RWPE2 (cell line): ENCODE measurements at regions not wholly inside any gene's neighbourhood (a gene's known extent, or its start where the extent isn't known, plus 50 kb on each side); places are given as distances from the start of the nearest gene placed in this dataset.

Experiments used
- ATAC-seq: fragments of 200-7000 bp; cut with Tn5 transposase; 3 replicates; pipeline ENCODE4 v1.9.1; 2021; ENCODE audit warnings: low read depth
- DNase-seq: peaks from one replicate; pipeline ENCODE4 v3.0.0-alpha.2; 2020; ENCODE audit warnings: low spot score
- H3K27ac ChIP-seq: fragments of 450-650 bp; 2 replicates; pipeline ENCODE4 v1.5.1; 2017; ENCODE audit warnings: mild to moderate bottlenecking; ENCODE audit not compliant: poor library complexity, severe bottlenecking
- H3K27me3 ChIP-seq: fragments of 250-450 bp; sonication (Bioruptor Pico); 2 replicates; pipeline ENCODE4 v1.5.1; 2021; ENCODE audit warnings: mild to moderate bottlenecking, moderate library complexity; ENCODE audit not compliant: insufficient read depth, poor library complexity, severe bottlenecking
- H3K36me3 ChIP-seq: fragments of 250-450 bp; sonication (Bioruptor Pico); 2 replicates; pipeline ENCODE4 v1.5.1; 2020; ENCODE audit warnings: low read depth, mild to moderate bottlenecking, moderate library complexity
- H3K4me1 ChIP-seq: fragments of 250-450 bp; sonication (Bioruptor Pico); 2 replicates; pipeline ENCODE4 v1.5.1; 2021; ENCODE audit warnings: mild to moderate bottlenecking, moderate library complexity; ENCODE audit not compliant: insufficient read depth, poor library complexity, severe bottlenecking
- H3K4me3 ChIP-seq: fragments of 250-450 bp; sonication (Bioruptor Pico); 2 replicates; pipeline ENCODE4 v1.5.1; 2021; ENCODE audit warnings: mild to moderate bottlenecking, moderate library complexity; ENCODE audit not compliant: severe bottlenecking
- H3K9me3 ChIP-seq: fragments of 250-450 bp; sonication (Bioruptor Pico); 2 replicates; pipeline ENCODE4 v1.5.1; 2021; ENCODE audit warnings: mild to moderate bottlenecking, moderate library complexity; ENCODE audit not compliant: severe bottlenecking
- TF ChIP-seq, protein P1 (sequence below): fragments of 450-650 bp; IDR thresholded peaks from one replicate; pipeline ENCODE4 v1.5.1; 2017; ENCODE audit warnings: mild to moderate bottlenecking, moderate library complexity; ENCODE audit not compliant: poor library complexity, severe bottlenecking

DNA sequence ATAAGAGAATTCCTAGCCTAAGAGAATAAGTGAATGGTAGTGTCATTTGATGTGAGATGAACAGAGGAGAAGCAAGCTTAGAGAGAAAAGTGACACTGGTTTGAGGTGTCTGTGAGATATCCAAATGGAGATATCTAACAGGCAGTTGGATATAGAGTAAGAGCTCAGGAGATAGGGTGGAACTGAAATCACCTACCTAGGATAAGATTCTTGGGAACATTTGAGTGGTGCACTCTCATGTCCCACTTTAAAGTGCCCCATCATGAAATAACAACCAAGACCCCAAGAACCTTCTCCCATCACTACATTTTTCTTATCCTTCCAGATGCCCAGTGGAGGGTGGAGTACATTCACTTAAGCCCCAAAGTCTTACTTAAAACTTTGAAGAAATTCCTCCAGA lies 109.0 kb upstream of the MAFB start:
- Histone ChIP-seq H3K9me3 (no peaks in the 10 kb centered on the region), H3K4me3 (no peak overlapping the region), H3K27ac (no peak overlapping the region), H3K27me3 (peaks cover 30% of the 10 kb centered on the region), H3K36me3 (no peaks in the 10 kb centered on the region), H3K4me1 (no peaks in the 10 kb centered on the region)
- peak; percentile 9 for DNase-seq
- no peak for ATAC-seq
- TF ChIP-seq, protein P1, sequence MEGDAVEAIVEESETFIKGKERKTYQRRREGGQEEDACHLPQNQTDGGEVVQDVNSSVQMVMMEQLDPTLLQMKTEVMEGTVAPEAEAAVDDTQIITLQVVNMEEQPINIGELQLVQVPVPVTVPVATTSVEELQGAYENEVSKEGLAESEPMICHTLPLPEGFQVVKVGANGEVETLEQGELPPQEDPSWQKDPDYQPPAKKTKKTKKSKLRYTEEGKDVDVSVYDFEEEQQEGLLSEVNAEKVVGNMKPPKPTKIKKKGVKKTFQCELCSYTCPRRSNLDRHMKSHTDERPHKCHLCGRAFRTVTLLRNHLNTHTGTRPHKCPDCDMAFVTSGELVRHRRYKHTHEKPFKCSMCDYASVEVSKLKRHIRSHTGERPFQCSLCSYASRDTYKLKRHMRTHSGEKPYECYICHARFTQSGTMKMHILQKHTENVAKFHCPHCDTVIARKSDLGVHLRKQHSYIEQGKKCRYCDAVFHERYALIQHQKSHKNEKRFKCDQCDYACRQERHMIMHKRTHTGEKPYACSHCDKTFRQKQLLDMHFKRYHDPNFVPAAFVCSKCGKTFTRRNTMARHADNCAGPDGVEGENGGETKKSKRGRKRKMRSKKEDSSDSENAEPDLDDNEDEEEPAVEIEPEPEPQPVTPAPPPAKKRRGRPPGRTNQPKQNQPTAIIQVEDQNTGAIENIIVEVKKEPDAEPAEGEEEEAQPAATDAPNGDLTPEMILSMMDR: no peak

DNA sequence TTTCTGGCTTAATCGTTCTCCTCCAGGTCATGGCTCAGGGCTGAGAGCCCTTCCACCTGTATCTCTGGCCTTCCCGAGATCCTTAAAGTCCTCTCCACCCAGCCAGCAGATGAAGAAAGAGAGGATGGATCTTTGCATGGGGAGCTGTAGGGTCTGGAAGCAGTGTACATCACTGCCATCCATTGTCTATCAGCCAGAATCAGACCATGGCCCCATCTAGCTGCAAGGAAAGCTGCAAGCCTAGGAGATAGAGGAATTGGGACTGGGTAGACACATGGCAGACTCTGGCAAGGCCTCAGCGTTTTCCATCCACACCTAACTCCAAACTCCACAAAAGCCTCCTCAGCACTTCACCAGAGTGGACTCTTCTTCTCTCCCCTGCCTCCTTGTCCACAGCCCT lies 113.8 kb upstream of the MAFB start:
- peaks cover 21% of the 10 kb centered on the region for H3K27me3 ChIP-seq
- H3K9me3 ChIP-seq: no peaks in the 10 kb centered on the region
- H3K4me1 ChIP-seq: no peaks in the 10 kb centered on the region
- no peaks in the 10 kb centered on the region for H3K36me3 ChIP-seq
- H3K4me3 ChIP-seq: no peak overlapping the region
- TF ChIP-seq, protein P1: no peak
- DNase-seq (peak; percentile 23), ATAC-seq (peak; percentile 6; the same call in 1 of the 3 replicates)
- H3K27ac ChIP-seq: no peak overlapping the region

DNA sequence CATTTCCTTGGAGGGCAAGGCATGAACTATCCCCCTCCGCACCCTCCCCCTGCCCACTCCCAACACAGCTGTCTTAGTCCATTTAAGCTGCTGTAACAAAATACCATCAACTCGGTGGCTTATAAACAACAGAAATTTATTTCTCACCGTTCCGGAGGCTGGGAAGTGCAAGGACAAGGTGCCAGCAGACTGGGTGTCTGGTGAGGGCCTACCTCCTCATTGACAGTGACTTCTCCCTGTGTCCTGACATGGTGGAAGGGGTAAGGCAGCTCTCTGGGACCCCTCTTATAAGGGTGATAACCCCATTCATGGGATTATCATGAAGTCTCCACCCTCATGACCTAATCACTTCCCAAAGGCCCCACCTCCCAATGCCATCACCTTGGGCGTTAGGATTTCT lies 114.3 kb upstream of the MAFB start:
- H3K9me3 ChIP-seq: no peaks in the 10 kb centered on the region
- peak; percentile 62 for DNase-seq
- no peak overlapping the region for H3K27ac ChIP-seq
- TF ChIP-seq, protein P1: no peak
- H3K4me1 ChIP-seq: no peaks in the 10 kb centered on the region
- no peak overlapping the region for H3K4me3 ChIP-seq
- peaks cover 26% of the 10 kb centered on the region for H3K27me3 ChIP-seq
- no peak for ATAC-seq
- no peaks in the 10 kb centered on the region for H3K36me3 ChIP-seq

DNA sequence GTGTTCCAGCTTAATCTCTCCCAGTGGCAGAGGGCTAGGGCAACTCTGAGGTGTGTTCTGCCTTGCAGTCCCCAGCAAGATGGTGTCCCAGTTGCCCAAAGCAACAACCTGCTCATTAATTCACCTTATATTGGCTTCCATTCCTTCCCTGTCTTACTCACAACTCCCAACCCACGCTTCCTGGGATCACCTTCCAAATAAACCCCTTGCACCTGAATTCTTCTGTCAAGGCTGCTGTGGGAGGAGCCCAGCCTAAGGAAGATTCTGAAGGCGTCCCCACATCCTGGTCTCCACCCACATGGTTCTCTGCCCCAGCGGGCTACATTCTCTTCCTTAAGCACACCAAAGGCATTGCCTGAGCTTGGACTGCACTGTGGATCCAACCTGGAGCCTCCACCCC lies 116.6 kb upstream of the MAFB start:
- Histone ChIP-seq H3K27me3 (peaks cover 38% of the 10 kb centered on the region), H3K9me3 (no peaks in the 10 kb centered on the region), H3K27ac (no peak overlapping the region), H3K4me1 (no peaks in the 10 kb centered on the region), H3K36me3 (no peaks in the 10 kb centered on the region), H3K4me3 (no peak overlapping the region)
- ATAC-seq (no peak), DNase-seq (no peak)
- TF ChIP-seq, protein P1: no peak

DNA sequence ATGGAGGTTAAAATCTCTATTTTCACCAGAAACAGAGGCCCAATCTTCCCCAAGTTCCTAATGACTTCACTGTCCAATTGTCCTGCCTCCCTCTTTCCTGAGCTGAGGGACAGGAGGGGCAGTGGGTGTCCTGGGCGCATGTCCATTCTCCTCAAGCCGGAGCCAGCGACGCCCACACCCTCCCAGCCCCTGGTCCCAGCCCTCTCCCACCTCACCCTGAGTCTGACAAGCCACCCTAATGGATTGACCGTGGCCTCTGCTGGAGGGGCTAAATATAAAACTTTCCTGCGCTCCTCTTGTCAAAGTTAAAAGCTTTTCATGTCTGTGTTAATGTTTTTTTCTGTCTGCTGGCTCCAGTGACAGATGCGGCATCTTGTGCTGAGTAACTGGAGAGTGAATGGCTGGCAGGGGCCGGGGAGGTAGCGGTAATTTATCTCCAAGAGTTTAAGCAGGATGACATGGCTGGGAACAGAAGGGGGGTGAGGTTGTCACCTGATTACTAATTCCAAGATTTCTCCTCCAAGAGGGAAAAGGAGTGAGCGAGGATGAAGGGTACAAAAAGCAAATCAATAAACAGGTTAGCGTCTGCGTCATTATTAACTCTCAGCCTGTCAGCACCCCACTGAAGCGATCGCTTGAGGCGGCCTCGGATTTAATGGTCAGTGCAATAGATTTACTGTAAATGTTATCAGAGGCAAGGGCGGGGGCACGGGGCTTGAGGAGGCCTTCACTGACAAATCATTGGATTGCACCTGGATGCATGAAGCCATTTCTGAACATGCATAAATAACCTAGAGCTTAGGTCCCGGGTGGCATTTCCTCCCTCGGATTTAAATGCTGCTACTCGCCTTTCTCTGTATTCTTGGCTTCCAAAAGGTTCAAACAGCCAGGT lies 118.1 kb upstream of the MAFB start:
- TF ChIP-seq, protein P1: no peak
- no peak overlapping the region for H3K27ac ChIP-seq

More for the DNA sequence above, 118.1 kb upstream of the MAFB start:
- peaks cover 35% of the 10 kb centered on the region for H3K27me3 ChIP-seq
- no peak overlapping the region for H3K4me3 ChIP-seq
- H3K9me3 ChIP-seq: no peaks in the 10 kb centered on the region
- no peak for DNase-seq
- H3K4me1 ChIP-seq: no peaks in the 10 kb centered on the region
- no peaks in the 10 kb centered on the region for H3K36me3 ChIP-seq
- no peak for ATAC-seq
